Adipocyte (in vitro differentiated cells): ENCODE measurements at regions not wholly inside any gene's neighbourhood (a gene's known extent, or its start where the extent isn't known, plus 50 kb on each side); places are given as distances from the start of the nearest gene placed in this dataset.
A peak's percentile ranks its signal among the peaks of the same experiment; 100 is the strongest.
"Not testable (repeated sequence)": the region's sequence is repeated elsewhere in the genome, so short reads cannot be mapped to it uniquely, and the experiment has no call there.

Experiments used
- DNase-seq: peaks from one replicate; pipeline ENCODE4 v3.0.0-alpha.2; 2015; ENCODE audit warnings: low read depth
- H3K27me3 ChIP-seq: replicated peaks from 2 replicates; pipeline ENCODE4 v1.7.0; 2013; ENCODE audit warnings: mild to moderate bottlenecking, low read length, moderate library complexity; ENCODE audit not compliant: control insufficient read depth, insufficient read depth
- H3K36me3 ChIP-seq: 2 replicates; pipeline ENCODE4 v1.7.0; 2013; ENCODE audit warnings: low read length, mild to moderate bottlenecking, moderate library complexity; ENCODE audit not compliant: control insufficient read depth, insufficient read depth, severe bottlenecking
- H3K4me1 ChIP-seq: 2 replicates; pipeline ENCODE4 v1.7.0; 2013; ENCODE audit warnings: mild to moderate bottlenecking, low read length, moderate library complexity; ENCODE audit not compliant: control insufficient read depth, insufficient read depth
- H3K4me3 ChIP-seq: 2 replicates; pipeline ENCODE4 v1.7.0; 2013; ENCODE audit warnings: mild to moderate bottlenecking, low read length, moderate library complexity
- H3K9ac ChIP-seq: 2 replicates; pipeline ENCODE4 v1.7.0; 2013; ENCODE audit warnings: mild to moderate bottlenecking, low read length, moderate library complexity
- H3K9me3 ChIP-seq: 2 replicates; pipeline ENCODE4 v1.7.0; 2013; ENCODE audit warnings: mild to moderate bottlenecking, low read length, moderate library complexity; ENCODE audit not compliant: control insufficient read depth

DNA sequence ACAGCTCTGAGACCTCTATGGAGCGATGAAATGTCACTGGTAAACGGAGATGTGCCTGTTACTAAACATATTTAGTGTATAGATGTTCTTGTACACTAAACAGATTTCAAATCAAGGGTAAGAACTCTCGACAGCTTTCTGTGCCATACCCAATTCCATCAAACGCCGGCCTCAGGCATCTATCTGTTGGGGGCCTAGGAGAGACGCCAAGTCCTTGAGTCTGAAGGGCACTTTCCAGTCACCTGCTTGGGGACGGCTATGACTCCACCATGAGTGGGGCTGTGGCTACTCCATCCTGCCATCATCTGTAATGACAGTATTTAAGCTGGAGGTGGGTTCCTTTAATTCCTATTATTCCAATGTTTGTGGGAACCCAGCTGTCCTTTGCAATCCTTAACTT is 87.8 kb downstream of the SHANK2 start:
- no peaks in the 10 kb centered on the region for H3K36me3 ChIP-seq
- no peak overlapping the region for H3K9ac ChIP-seq
- DNase-seq: no peak
- no peaks in the 10 kb centered on the region for H3K4me1 ChIP-seq
- no peak overlapping the region for H3K4me3 ChIP-seq
- H3K9me3 ChIP-seq: peaks cover 3% of the 10 kb centered on the region
- no peaks in the 10 kb centered on the region for H3K27me3 ChIP-seq

- no peak for DNase-seq
- Histone ChIP-seq H3K36me3 (no peaks in the 10 kb centered on the region), H3K4me1 (no peaks in the 10 kb centered on the region), H3K4me3 (no peak overlapping the region), H3K27me3 (no peaks in the 10 kb centered on the region), H3K9me3 (peaks cover 3% of the 10 kb centered on the region), H3K9ac (no peak overlapping the region)
Measured at GRCh38 chr11:71164186-71164585, 88.2 kb downstream of the SHANK2 start.

- no peak overlapping the region for H3K9ac ChIP-seq
- no peak for DNase-seq
- H3K4me3 ChIP-seq: no peak overlapping the region
- no peaks in the 10 kb centered on the region for H3K36me3 ChIP-seq
- H3K9me3 ChIP-seq: peaks cover 3% of the 10 kb centered on the region
- no peaks in the 10 kb centered on the region for H3K27me3 ChIP-seq
- H3K4me1 ChIP-seq: peaks cover 4% of the 10 kb centered on the region
Measured at GRCh38 chr11:71163371-71163770, 89.0 kb downstream of the SHANK2 start.

DNA sequence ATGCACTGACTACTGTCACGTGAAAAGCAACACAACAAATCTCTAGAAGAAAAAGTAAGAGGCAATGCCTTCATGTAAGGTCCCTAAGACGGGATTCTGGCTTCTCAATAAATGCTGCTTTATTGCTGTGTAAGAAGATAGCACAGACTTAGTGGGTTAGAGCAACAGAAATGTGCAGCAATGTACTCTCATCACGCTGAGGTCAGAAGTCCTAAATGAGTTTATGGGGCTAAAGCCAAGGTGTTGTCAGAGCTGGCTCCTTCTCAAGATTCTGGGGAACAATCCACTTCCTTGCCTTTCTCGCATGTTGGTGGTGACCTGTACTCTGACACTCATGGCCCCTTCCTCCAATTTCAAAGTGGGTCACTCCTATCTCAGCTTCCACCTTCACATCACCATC is 93.4 kb downstream of the SHANK2 start:
- no peak overlapping the region for H3K4me3 ChIP-seq
- H3K4me1 ChIP-seq: peaks cover 4% of the 10 kb centered on the region
- no peak overlapping the region for H3K9ac ChIP-seq
- no peak for DNase-seq
- no peaks in the 10 kb centered on the region for H3K27me3 ChIP-seq
- peaks cover 3% of the 10 kb centered on the region for H3K9me3 ChIP-seq
- no peaks in the 10 kb centered on the region for H3K36me3 ChIP-seq

DNA sequence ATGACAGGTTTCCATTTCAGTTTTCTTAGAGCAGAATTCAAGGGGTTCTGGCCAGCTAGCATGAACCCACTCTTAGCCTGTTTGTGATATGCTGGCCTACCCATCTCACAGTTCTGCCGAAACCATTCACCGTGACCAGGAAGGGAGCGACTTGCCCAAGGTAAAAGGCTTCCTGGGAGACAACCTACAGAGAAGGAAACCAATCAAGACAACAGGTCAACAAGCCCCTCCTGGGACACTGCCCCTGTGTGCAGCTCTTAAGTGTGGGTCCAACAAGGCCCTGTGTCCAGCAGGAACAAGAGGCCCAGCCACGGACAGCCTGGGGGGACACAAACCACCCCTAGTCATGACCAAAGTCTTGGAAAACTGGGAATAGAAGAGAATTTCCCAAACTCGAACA is 94.7 kb downstream of the SHANK2 start:
- not testable (repeated sequence) for H3K4me3 ChIP-seq, H3K4me1 ChIP-seq, DNase-seq, H3K9ac ChIP-seq, H3K9me3 ChIP-seq, H3K36me3 ChIP-seq, H3K27me3 ChIP-seq

DNA sequence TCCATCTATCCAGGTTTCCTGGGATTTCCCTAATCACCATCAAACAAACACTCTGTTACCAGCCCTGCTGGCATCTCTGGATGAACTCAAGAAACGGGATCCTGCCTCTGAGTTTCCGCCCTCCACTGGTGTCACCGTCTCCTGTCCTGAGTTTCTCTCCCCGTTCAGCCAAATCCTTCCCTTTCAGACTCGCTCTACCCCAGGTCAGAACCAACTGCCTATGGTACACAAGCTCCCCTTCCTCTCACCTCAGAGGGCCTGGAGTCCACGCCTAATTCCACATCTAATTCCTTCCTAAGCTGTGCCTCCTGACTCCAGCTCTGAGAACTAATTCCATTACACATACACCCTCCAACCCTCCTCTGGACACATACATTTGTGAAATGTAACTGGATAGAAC is 96.1 kb downstream of the SHANK2 start:
- Histone ChIP-seq H3K36me3 (no peaks in the 10 kb centered on the region), H3K9ac (no peak overlapping the region), H3K9me3 (no peaks in the 10 kb centered on the region), H3K4me1 (peaks cover 10% of the 10 kb centered on the region), H3K27me3 (no peaks in the 10 kb centered on the region), H3K4me3 (no peak overlapping the region)
- no peak for DNase-seq

GRCh38 chr11:71155846-71156245 is 96.5 kb downstream of the SHANK2 start:
- no peak for DNase-seq
- Histone ChIP-seq H3K9ac (no peak overlapping the region), H3K4me3 (no peak overlapping the region), H3K27me3 (no peaks in the 10 kb centered on the region), H3K9me3 (no peaks in the 10 kb centered on the region), H3K36me3 (no peaks in the 10 kb centered on the region), H3K4me1 (peaks cover 10% of the 10 kb centered on the region)

DNA sequence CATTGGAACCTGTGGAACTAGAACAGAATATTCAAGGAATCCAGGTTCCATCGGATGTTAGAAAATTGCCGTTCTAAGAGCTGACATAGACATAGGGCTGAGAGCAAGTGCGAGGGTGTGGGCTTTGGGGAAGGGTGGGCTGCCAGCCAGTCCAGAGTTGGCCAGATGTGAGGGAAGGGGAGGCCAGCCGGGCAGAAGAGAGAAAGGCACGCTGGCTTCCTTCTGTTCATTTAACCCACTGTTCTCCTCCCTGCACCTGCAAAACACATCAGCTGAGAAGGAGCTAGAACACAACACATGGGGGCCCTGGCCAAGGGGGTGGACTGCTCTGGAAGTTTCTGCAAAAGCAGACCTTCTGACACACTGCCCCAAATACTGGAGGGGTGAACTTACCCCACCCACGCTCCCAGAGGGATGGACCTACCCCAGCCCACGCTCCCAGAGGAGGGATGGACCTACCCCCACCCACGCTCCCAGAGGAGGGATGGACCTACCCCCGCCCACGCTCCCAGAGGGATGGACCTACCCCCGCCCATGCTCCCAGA is 98.0 kb downstream of the SHANK2 start:
- no peak for DNase-seq

GRCh38 chr11:71153005-71153390 is 99.4 kb downstream of the SHANK2 start:
- H3K27me3 ChIP-seq: no peaks in the 10 kb centered on the region
- H3K4me1 ChIP-seq: peaks cover 6% of the 10 kb centered on the region
- H3K9ac ChIP-seq: peak overlapping the region; percentile 56
- H3K9me3 ChIP-seq: peaks cover 4% of the 10 kb centered on the region
- DNase-seq: peak; percentile 20
- H3K36me3 ChIP-seq: no peaks in the 10 kb centered on the region
- H3K4me3 ChIP-seq: peak overlapping the region; percentile 68

More for the DNA sequence above, 98.0 kb downstream of the SHANK2 start:
- no peaks in the 10 kb centered on the region for H3K36me3 ChIP-seq
- peaks cover 4% of the 10 kb centered on the region for H3K9me3 ChIP-seq
- H3K9ac ChIP-seq: no peak overlapping the region
- H3K4me3 ChIP-seq: no peak overlapping the region
- H3K4me1 ChIP-seq: peaks cover 10% of the 10 kb centered on the region
- H3K27me3 ChIP-seq: no peaks in the 10 kb centered on the region

DNA sequence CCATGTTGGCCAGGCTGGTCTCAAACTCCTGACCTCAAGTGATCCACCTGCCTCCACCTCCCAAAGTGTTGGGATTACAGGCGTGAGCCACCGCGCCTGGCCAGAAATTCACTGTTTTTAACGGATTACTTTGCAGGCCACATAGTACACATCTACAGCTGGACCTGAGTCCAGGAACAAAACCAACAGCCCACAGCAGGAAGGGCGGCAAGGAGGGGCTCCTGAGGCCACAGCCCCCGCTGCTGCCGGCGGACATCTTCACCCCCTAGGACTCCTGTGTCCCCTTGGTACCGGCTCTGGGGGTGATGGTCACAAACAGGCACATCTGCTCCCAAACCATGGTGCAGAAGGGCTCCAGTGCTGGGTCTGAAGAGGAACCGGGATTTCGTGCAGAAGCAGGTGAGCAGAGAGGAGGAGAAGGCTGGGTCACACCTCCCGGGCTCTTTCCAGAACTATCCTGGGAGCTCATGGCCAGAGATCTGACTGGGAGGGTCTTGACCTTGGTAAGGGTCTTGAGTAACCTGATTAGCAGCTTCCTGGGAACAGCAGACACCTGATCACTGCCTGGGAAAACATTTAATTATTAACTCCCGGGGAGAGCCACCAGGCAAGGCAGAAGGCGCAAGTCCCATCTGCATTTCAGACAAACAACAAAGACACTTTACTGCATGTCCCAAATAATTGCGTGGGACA is 99.9 kb downstream of the SHANK2 start:
- not testable (repeated sequence) for H3K4me1 ChIP-seq, H3K9me3 ChIP-seq, H3K27me3 ChIP-seq, H3K36me3 ChIP-seq, DNase-seq
- Histone ChIP-seq H3K4me3 (peak overlapping the region; percentile 68), H3K9ac (peak overlapping the region; percentile 56)

DNA sequence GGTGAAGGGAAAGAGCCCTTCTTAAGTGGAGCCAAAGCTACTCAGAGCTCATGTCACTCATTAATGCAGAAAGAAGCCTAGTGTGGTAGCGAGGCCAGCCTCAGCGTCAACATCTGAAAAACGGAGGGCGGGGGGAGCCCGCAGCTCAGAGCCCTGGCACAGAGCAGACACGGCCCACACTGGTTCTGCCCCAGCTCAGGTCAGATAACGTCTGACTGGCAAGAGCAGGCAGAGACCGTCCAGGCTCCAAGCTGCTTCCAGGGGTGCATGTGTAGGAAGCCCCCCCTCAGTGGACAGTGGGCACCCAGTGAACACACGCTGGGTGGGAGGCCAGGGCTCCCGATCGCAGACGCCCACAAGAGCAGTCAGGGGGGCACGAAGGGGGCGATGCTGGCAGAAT is 100.8 kb downstream of the SHANK2 start:
- no peak for DNase-seq
- Histone ChIP-seq H3K4me1 (peaks cover 6% of the 10 kb centered on the region), H3K9ac (no peak overlapping the region), H3K4me3 (no peak overlapping the region), H3K9me3 (peaks cover 4% of the 10 kb centered on the region), H3K36me3 (no peaks in the 10 kb centered on the region), H3K27me3 (no peaks in the 10 kb centered on the region)

DNA sequence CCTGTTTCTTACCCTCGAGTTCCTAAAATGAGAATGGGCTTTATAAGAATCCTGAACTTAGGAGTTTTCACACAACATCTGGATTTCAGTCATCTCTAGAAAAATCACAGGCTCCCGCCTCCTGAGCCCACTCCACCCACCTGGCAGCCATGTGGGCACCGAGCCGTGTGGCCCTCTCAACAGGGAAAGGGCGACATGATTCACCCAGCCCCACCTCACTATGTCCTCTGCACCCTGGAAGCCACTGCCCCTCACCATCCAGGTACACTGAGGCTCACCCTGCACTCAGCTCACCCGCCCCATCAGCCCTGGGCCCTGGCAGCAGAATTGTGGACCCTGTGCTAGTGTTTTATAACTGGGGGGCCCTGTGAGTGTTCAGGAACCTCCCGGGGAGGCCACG is 101.5 kb downstream of the SHANK2 start:
- Histone ChIP-seq H3K4me3 (no peak overlapping the region), H3K36me3 (no peaks in the 10 kb centered on the region), H3K9ac (no peak overlapping the region), H3K9me3 (peaks cover 4% of the 10 kb centered on the region), H3K27me3 (no peaks in the 10 kb centered on the region), H3K4me1 (peaks cover 6% of the 10 kb centered on the region)
- DNase-seq: no peak
